Duodenal mucosa (tissue), 2 donors: ENCODE measurements at regions not wholly inside any gene's neighbourhood (a gene's known extent, or its start where the extent isn't known, plus 50 kb on each side); places are given as distances from the start of the nearest gene placed in this dataset.
"Not testable (repeated sequence)": the region's sequence is repeated elsewhere in the genome, so short reads cannot be mapped to it uniquely, and the experiment has no call there.

ENCODE experiments used
- H3K27ac ChIP-seq: one replicate; pipeline ENCODE4 v1.7.0; 2013; ENCODE audit warnings: low read depth, low read length
- H3K27me3 ChIP-seq, 2 donors: one replicate each; pipeline ENCODE4 v1.7.0; 2013; ENCODE audit warnings: low read length in 2 of 2, control low read depth in 1 of 2; ENCODE audit not compliant: insufficient read depth in 2 of 2, control insufficient read depth in 1 of 2
- H3K36me3 ChIP-seq, 2 donors: one replicate each; pipeline ENCODE4 v1.7.0; 2013; ENCODE audit warnings: low read length in 2 of 2, control low read depth in 1 of 2; ENCODE audit not compliant: insufficient read depth in 2 of 2, control insufficient read depth in 1 of 2
- H3K4me1 ChIP-seq, 2 donors: one replicate each; pipeline ENCODE4 v1.7.0; 2013; ENCODE audit warnings: low read length in 2 of 2, control low read depth in 1 of 2; ENCODE audit not compliant: insufficient read depth in 2 of 2, control insufficient read depth in 1 of 2
- H3K4me3 ChIP-seq, 2 donors: one replicate each; pipeline ENCODE4 v1.7.0; 2013; ENCODE audit warnings: low read length in 2 of 2, low read depth in 1 of 2
- H3K9ac ChIP-seq, 2 donors: one replicate each; pipeline ENCODE4 v1.7.0; 2013; ENCODE audit warnings: low read length in 2 of 2, low read depth in 1 of 2
- H3K9me3 ChIP-seq, 2 donors: one replicate each; pipeline ENCODE4 v1.7.0; 2013; ENCODE audit warnings: low read length in 2 of 2, control low read depth in 1 of 2; ENCODE audit not compliant: control insufficient read depth in 1 of 2

DNA sequence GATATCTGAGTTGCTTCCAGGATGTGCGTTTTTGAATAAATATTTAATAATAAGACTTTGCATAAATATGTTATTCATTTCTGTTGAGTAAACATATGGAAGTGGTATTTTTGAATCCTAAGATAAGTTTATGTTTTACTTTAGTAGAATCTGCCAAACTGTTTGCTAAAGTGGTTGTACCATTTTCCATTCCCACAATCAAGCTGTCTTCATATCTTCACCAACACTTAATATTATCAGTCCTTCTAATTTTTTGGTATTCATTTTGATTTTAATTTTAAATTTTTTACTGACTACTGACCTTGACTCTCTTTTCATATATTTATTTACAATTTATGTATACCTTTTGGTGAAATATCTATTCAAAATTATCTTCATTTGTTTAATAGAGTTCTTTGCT lies 293.9 kb upstream of the PTCHD4 start:
- no peaks in the 10 kb centered on the region for H3K4me1 ChIP-seq
- H3K9ac ChIP-seq: no peak overlapping the region
- peaks cover 2 to 16% of the 10 kb centered on the region in 2 donors for H3K9me3 ChIP-seq
- no peak overlapping the region for H3K27ac ChIP-seq
- no peaks in the 10 kb centered on the region for H3K27me3 ChIP-seq
- H3K36me3 ChIP-seq: no peaks in the 10 kb centered on the region
- H3K4me3 ChIP-seq: no peak overlapping the region

GRCh38 chr6:48403587-48403986 lies 292.6 kb upstream of the PTCHD4 start:
- no peak overlapping the region for H3K9ac ChIP-seq
- no peaks in the 10 kb centered on the region for H3K27me3 ChIP-seq
- no peaks in the 10 kb centered on the region for H3K4me1 ChIP-seq
- H3K9me3 ChIP-seq: peaks cover 0 to 16% of the 10 kb centered on the region in 2 donors
- no peaks in the 10 kb centered on the region for H3K36me3 ChIP-seq
- no peak overlapping the region for H3K4me3 ChIP-seq
- no peak overlapping the region for H3K27ac ChIP-seq

DNA sequence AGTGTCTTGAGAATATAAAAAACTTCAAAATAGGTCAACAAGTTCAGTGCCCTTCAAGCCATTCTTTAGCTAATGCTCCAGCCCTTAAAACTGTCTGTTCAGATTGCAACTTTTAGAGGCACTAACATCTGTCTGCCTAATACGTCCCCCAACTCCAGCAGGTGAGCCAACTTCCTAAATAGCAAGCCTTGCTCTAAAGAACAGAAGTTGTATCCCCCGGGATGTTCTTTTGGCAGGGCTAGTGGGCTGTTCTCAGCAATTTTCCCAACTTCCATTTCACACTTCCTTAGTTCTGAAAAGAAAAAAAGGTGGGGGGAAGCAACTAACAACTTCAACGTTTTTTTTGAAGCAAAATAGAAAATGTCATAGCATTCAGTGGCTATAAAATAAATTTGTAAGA lies 290.0 kb upstream of the PTCHD4 start:
- Histone ChIP-seq H3K4me1 (no peaks in the 10 kb centered on the region), H3K9ac (no peak overlapping the region), H3K27me3 (no peaks in the 10 kb centered on the region), H3K4me3 (no peak overlapping the region), H3K36me3 (no peaks in the 10 kb centered on the region), H3K27ac (no peak overlapping the region), H3K9me3 (peaks cover 0 to 16% of the 10 kb centered on the region in 2 donors)

- Histone ChIP-seq H3K4me1 (no peaks in the 10 kb centered on the region), H3K36me3 (no peaks in the 10 kb centered on the region), H3K27ac (no peak overlapping the region), H3K9ac (no peak overlapping the region), H3K9me3 (peaks cover 0 to 4% of the 10 kb centered on the region in 2 donors), H3K27me3 (no peaks in the 10 kb centered on the region), H3K4me3 (no peak overlapping the region)
Observed at GRCh38 chr6:48397887-48398286, 286.9 kb upstream of the PTCHD4 start.

DNA sequence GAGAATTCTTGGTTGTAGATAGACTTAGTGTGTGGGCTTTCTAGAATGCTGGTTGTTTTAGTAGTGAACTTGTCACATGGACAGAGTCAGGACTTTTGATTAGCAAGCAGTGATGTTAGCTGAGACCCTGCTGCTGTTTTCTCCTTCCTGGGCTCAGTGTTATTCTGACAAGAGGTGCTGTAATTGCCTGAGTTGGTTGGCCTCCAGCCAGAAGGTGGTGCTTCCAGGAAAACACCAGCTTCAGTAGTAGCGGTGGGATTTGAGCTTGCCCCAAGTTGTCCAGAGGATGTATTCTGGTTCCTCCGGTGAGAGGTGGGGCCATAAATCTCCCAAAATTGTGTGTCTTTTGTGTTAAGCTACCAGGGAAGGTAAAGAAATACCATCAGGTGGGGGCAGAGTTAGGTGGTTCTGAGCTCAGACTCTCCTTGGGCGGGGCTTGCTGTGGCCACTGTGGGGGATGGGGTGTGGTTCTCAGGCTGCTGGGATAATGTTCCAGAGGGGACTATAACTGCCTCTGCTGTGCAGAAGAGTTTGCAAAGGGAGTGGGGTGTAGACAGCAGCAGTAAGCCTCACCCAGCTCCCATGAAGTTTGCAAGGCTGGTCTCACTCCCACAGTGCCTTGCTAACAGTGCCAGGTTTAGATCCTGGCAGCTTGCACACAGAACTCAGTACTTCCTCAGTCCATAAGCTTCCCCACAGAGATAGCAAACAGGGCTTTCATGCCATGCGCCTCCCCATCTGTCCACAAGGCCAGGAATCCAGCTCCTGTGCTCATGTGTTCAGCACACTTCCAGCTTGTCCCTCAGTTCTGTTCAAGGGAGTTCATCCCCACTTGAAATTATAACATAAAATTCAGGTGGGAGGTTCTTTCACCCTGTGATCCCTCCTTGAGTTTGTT lies 278.4 kb upstream of the PTCHD4 start:
- H3K9me3 ChIP-seq: peaks cover 2 to 3% of the 10 kb centered on the region in 2 donors
- no peaks in the 10 kb centered on the region for H3K27me3 ChIP-seq
- no peaks in the 10 kb centered on the region for H3K36me3 ChIP-seq
- H3K4me3 ChIP-seq: no peak overlapping the region
- no peaks in the 10 kb centered on the region for H3K4me1 ChIP-seq
- no peak overlapping the region for H3K27ac ChIP-seq
- no peak overlapping the region for H3K9ac ChIP-seq

DNA sequence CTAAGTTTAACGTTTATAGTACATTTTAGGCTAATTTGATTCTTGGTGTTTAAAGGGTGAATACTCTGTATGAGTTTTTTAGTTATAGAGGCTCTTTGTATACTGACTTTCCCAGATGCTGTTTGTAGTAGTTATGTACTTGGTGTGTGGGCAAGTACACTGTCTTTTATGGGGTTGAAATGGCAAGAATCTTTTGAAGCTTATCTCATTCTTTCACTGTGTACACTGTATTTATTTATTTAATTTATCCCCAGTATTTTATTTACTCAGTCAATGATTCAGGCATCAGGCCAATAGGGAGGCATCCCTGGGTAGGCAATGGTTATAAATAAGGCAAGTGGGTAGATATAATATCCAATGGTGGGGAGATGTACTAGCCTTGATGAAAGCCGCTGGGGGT lies 277.0 kb upstream of the PTCHD4 start:
- Histone ChIP-seq H3K9ac (no peak overlapping the region), H3K27ac (no peak overlapping the region), H3K36me3 (no peaks in the 10 kb centered on the region), H3K9me3 (peaks cover 2 to 3% of the 10 kb centered on the region in 2 donors), H3K4me1 (no peaks in the 10 kb centered on the region), H3K4me3 (no peak overlapping the region), H3K27me3 (no peaks in the 10 kb centered on the region)

GRCh38 chr6:48378884-48379407 lies 267.9 kb upstream of the PTCHD4 start:
- H3K27me3 ChIP-seq: no peaks in the 10 kb centered on the region
- no peak overlapping the region for H3K9ac ChIP-seq
- no peaks in the 10 kb centered on the region for H3K4me1 ChIP-seq
- peaks cover 0 to 9% of the 10 kb centered on the region in 2 donors for H3K9me3 ChIP-seq
- no peak overlapping the region for H3K27ac ChIP-seq
- no peak overlapping the region for H3K4me3 ChIP-seq
- H3K36me3 ChIP-seq: no peaks in the 10 kb centered on the region

DNA sequence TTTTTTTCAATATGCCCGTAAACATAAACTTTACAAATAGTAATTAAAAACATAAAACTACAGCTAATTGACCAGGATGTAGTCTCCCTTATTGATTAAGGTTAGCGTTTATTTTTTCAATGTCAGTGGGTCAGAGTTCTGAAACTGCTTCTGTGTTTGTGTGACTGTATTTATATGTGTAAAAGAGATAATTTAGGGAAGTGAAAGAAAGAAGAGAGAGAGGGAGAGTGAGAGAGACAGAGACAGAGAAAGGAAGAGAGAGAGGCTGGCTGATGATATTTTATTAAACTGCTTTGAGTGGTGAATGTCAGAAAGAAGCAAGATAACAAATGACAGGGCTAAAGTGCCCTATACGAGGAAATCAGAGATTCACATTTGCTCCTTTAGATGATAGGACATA lies 266.1 kb upstream of the PTCHD4 start:
- H3K27me3 ChIP-seq: no peaks in the 10 kb centered on the region
- no peak overlapping the region for H3K4me3 ChIP-seq
- H3K27ac ChIP-seq: no peak overlapping the region
- H3K4me1 ChIP-seq: no peaks in the 10 kb centered on the region
- H3K9ac ChIP-seq: no peak overlapping the region
- H3K9me3 ChIP-seq: peaks cover 0 to 9% of the 10 kb centered on the region in 2 donors
- no peaks in the 10 kb centered on the region for H3K36me3 ChIP-seq

GRCh38 chr6:48371226-48371625 lies 260.2 kb upstream of the PTCHD4 start:
- not testable (repeated sequence) for H3K4me1 ChIP-seq, H3K4me3 ChIP-seq, H3K27me3 ChIP-seq, H3K27ac ChIP-seq, H3K36me3 ChIP-seq, H3K9me3 ChIP-seq, H3K9ac ChIP-seq

- H3K27ac ChIP-seq: no peak overlapping the region
- H3K4me1 ChIP-seq: no peaks in the 10 kb centered on the region
- H3K9ac ChIP-seq: no peak overlapping the region
- H3K27me3 ChIP-seq: no peaks in the 10 kb centered on the region
- no peak overlapping the region for H3K4me3 ChIP-seq
- H3K36me3 ChIP-seq: no peaks in the 10 kb centered on the region
- no peaks in the 10 kb centered on the region for H3K9me3 ChIP-seq
Observed at GRCh38 chr6:48369100-48369499, 258.1 kb upstream of the PTCHD4 start.
